Epithelial cell of esophagus (primary cell): ENCODE measurements at regions not wholly inside any gene's neighbourhood (a gene's known extent, or its start where the extent isn't known, plus 50 kb on each side); places are given as distances from the start of the nearest gene placed in this dataset.
A peak's percentile ranks its signal among the peaks of the same experiment; 100 is the strongest.
"Not testable (repeated sequence)": the region's sequence is repeated elsewhere in the genome, so short reads cannot be mapped to it uniquely, and the experiment has no call there.

Experiments used
- DNase-seq: peaks from one replicate; pipeline ENCODE4 v3.0.0; 2010; ENCODE audit warnings: low read depth
- H3K4me3 ChIP-seq: 2 replicates; pipeline ENCODE4 v1.5.1; 2011; ENCODE audit warnings: mild to moderate bottlenecking, low read length, control low read depth
- TF ChIP-seq, protein P1 (sequence below): IDR thresholded peaks from 2 replicates; pipeline ENCODE4 v1.5.1; 2011; ENCODE audit warnings: low read depth, mild to moderate bottlenecking, low read length, control low read depth, inconsistent platforms; ENCODE audit not compliant: insufficient read depth; ENCODE audit errors: missing control alignments

DNA sequence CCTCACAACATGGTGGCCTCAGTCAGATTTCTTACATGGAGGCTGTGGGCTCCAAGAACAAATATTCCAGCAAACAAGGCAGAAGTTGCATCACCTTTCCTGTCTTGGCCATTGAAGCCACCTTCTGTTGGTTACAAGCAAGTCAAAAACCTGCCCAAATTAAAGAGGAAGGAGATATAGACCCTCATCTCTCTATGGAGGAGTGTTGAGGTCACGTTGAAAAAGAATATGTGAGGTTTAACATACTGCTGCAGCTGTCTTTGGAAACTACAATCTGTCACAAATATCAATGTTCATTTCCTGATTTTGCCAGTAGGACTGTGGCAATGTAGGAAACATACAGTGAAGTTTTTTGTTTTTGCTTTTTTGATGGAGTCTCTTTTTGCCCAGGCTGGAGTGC lies 211.4 kb downstream of the COPRS start:
- no peak for DNase-seq
- H3K4me3 ChIP-seq, result no peak overlapping the region
- TF ChIP-seq, protein P1, sequence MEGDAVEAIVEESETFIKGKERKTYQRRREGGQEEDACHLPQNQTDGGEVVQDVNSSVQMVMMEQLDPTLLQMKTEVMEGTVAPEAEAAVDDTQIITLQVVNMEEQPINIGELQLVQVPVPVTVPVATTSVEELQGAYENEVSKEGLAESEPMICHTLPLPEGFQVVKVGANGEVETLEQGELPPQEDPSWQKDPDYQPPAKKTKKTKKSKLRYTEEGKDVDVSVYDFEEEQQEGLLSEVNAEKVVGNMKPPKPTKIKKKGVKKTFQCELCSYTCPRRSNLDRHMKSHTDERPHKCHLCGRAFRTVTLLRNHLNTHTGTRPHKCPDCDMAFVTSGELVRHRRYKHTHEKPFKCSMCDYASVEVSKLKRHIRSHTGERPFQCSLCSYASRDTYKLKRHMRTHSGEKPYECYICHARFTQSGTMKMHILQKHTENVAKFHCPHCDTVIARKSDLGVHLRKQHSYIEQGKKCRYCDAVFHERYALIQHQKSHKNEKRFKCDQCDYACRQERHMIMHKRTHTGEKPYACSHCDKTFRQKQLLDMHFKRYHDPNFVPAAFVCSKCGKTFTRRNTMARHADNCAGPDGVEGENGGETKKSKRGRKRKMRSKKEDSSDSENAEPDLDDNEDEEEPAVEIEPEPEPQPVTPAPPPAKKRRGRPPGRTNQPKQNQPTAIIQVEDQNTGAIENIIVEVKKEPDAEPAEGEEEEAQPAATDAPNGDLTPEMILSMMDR, result no peak

DNA sequence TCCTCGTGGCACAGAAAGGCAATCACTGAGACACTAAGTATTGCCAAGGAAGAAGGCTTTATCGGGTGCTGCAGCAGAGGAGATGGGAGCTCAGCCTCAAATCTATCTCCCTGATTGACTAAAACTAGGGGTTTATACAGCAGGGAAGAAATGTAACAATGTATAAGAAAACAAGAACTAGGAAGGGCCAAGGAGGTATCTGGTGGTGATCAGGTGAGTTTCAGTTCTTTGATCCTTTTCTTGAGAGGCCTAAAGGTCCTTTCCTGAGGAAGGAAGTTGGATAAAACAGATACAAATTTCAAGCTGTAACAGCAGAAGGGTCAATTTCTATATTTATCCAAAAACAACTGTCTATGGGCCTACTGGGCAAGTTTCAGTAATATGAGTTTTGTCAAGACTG lies 212.4 kb downstream of the COPRS start:
- no peak overlapping the region for H3K4me3 ChIP-seq
- DNase-seq, result no peak
- TF ChIP-seq, protein P1, result no peak

DNA sequence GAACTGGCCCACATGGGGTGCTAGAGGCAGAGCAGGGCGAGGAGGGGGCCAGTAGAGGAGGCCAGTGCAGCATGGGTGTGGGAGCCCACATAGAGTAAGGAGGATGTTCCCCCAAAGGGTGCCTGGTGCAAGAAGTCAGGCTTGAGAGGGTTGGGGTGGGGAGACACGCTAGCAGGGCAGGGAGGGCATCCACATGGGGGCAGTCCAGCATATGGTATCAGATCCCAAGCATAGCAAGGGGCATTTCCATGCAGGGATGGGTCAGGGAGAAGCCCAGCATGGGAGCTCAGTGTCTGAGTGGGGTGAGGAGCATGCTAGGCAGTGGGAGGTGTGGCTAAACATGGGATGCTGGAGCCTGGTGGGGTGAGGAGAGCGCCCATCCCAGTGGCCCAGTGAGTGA lies 213.7 kb downstream of the COPRS start:
- DNase-seq, result no peak
- no peak overlapping the region for H3K4me3 ChIP-seq
- TF ChIP-seq, protein P1, result no peak

DNA sequence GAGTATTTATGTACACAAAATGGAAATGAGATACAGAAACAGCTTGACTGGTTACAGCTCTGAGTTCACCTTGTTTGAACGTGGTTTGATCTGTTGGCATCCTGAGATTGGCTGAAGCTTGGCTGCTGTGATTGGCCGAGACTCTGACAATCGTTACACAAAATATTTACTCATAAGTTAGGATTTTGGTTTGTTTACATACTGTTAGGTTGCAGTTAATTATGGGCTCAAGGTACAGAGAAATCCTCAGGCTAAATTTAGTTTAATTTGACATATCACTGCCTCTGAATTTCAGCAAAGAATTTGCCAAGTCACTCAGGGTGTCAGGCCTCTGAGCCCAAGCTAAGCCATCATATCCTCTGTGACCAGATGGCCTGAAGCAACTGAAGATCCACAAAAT lies 227.3 kb downstream of the COPRS start:
- no peak for DNase-seq
- TF ChIP-seq, protein P1, result no peak

DNA sequence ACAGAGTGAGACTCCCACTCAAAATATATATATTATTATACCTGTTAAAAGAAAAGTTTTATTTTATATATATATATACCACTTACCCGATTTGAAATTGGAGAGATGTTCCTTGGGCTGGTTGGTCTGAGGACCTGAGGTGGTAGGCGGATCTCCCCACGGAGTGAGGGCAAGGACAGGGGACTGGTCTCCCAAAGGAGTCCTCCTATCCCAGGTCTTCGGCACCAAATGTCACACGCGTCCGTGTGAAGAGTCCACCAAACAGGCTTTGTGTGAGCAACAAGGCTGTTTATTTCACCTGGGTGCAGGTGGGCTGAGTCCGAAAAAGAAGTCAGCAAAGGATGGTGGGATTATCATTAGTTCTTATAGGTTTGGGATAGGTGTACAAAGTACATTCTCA lies 228.2 kb downstream of the COPRS start:
- DNase-seq, H3K4me3 ChIP-seq: not testable (repeated sequence)

More for the DNA sequence above, 227.3 kb downstream of the COPRS start:
- no peak overlapping the region for H3K4me3 ChIP-seq

DNA sequence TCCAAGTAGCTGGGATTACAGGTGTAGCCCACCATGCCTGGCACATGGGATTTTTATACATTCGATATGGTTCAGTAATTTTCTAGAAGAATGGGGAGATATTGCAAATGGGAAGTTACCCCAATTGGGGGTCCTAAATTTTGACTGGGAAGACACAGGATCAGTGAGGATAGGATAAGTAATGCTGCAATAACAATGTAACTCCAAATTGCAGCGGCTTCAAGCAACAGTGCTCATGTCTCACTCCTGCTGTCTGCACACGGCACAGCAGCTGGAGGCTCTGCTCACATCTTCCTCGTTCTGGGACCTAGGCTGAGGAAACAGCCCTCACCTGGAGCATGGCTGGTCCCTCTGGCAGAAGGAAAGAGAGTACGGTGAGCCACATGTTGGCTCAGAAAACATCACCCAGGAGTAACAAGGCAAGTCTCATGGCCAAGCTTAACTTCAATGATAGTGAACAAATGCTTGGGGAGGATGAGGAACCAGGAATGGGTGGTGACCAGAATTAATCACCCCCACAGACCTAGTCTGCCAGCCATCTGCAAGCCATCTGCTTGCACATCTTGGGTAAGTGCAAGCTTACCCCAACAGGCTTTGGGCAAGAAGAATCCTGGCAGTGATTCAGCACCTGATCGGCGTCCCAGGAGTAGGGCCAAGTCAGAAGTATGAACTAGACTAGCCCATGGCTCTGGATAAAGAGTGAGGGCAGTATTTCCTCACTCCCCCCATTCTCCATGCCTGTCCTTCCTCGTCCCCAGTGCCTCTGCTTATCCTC lies 229.2 kb downstream of the COPRS start:
- no peak overlapping the region for H3K4me3 ChIP-seq
- peak; percentile 41 for DNase-seq

DNA sequence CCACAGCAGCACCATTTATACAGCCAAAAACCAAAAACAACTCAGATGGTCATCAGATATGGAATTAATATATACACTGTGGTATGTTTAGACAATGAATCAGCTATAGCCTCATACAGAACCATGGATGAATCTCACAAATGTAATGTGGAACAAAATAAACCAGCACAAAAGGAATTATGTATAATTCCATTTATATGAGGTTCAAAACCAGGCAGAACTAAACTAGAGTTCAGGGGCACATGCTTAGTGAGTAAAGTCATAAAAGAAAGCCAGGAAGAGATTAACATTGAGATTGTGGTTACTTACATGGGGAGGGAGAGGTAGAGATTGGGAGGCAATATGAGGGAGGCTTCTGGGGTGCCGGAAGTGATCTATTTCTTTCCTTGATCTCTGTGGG lies 231.1 kb downstream of the COPRS start:
- no peak overlapping the region for H3K4me3 ChIP-seq
- TF ChIP-seq, protein P1, result no peak
- DNase-seq, result peak; percentile 10

More for the DNA sequence above, 229.2 kb downstream of the COPRS start:
- TF ChIP-seq, protein P1, result no peak

DNA sequence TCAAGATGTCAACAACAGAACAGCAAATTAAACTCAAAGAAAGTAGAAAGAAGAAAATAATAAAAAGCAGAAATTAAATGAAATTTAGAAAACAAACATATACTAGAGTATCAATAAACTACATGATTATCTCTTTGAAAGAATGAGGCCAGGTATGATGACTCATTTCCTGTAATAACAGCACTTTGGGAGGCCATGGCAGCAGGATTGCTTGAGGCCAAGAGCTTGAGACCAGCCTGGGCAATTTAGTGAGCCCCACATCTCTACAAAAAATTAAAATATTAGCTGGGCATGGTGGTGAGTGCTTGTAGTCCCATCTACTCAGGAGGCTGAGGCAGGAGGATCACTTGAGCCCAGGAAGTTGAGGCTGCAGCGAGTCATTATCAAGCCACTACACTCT lies 232.5 kb downstream of the RAB11FIP4 start:
- H3K4me3 ChIP-seq, result no peak overlapping the region
- DNase-seq, result no peak
- TF ChIP-seq, protein P1, result no peak
